ENCODE measurements at regions not wholly inside any gene's neighbourhood (a gene's known extent, or its start where the extent isn't known, plus 50 kb on each side); places are given as distances from the start of the nearest gene placed in this dataset.

DNA sequence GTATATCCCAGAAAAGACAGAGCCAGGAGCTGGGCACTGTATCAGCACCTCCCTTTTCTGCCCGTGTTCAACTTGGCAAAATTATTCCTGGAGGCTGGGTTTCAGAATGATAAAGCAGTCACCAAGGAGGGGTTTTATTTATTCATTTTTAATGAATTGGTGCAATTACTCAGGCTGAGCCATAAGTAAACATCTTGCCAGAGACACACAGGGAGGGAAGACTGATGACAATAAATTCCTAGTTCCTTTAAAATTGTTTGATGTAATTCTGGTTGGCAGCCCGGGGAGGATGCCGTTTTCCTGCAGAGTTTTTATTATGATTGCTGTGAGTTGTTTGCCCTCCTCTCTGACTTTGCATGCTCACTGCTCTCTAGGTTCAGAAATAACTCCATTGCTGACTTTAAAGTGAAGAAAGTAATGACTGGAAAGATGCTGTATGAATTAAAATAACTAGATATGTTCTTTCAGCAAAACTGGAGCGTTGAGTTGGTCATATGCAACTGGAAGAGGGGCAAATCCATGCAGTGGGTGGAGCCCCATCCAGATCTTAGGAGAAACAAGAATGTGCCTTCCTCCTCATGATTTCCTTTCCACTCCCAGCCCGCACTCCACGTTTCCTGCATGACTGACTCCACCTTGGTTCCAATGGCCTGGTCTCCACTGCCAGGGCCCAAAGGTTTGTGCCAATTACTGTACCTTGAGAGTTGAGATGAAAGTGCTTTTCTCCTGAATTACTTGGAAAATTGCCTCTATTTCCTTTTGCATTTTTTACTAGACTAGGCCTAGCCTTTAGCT is 182.1 kb downstream of the RFC3 start:
- TF ChIP-seq, protein P1, sequence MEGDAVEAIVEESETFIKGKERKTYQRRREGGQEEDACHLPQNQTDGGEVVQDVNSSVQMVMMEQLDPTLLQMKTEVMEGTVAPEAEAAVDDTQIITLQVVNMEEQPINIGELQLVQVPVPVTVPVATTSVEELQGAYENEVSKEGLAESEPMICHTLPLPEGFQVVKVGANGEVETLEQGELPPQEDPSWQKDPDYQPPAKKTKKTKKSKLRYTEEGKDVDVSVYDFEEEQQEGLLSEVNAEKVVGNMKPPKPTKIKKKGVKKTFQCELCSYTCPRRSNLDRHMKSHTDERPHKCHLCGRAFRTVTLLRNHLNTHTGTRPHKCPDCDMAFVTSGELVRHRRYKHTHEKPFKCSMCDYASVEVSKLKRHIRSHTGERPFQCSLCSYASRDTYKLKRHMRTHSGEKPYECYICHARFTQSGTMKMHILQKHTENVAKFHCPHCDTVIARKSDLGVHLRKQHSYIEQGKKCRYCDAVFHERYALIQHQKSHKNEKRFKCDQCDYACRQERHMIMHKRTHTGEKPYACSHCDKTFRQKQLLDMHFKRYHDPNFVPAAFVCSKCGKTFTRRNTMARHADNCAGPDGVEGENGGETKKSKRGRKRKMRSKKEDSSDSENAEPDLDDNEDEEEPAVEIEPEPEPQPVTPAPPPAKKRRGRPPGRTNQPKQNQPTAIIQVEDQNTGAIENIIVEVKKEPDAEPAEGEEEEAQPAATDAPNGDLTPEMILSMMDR (IDR thresholded peaks at IDR 0.05 in 2 of 3, conservative IDR thresholded peaks at IDR 0.05 in 1 of 3; ENCODE audit: borderline replicate concordance in 1 of 3, insufficient read depth in 1 of 3, low read depth in 2 of 3, low read length in 2 of 3): no peak
- TF ChIP-seq CEBPB (IDR thresholded peaks at IDR 0.05; ENCODE audit: low read depth) (no peak), POLR2AphosphoS5 (IDR thresholded peaks at IDR 0.05; ENCODE audit: low read depth, low read length) (no peak), RAD21 (IDR thresholded peaks at IDR 0.05; ENCODE audit: low read depth) (no peak), EZH2 (IDR thresholded peaks at IDR 0.05) (no peak), EZH2phosphoT487 (IDR thresholded peaks at IDR 0.05; ENCODE audit: borderline replicate concordance) (no peak), SIN3A (IDR thresholded peaks at IDR 0.05; ENCODE audit: low read depth) (no peak), YY1 (IDR thresholded peaks at IDR 0.05; ENCODE audit: extremely low read depth, insufficient replicate concordance, low read depth, low read length) (no peak)
- TF ChIP-seq, protein P2, sequence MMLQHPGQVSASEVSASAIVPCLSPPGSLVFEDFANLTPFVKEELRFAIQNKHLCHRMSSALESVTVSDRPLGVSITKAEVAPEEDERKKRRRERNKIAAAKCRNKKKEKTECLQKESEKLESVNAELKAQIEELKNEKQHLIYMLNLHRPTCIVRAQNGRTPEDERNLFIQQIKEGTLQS (IDR thresholded peaks at IDR 0.05): no peak
- TF ChIP-seq, protein P3, sequence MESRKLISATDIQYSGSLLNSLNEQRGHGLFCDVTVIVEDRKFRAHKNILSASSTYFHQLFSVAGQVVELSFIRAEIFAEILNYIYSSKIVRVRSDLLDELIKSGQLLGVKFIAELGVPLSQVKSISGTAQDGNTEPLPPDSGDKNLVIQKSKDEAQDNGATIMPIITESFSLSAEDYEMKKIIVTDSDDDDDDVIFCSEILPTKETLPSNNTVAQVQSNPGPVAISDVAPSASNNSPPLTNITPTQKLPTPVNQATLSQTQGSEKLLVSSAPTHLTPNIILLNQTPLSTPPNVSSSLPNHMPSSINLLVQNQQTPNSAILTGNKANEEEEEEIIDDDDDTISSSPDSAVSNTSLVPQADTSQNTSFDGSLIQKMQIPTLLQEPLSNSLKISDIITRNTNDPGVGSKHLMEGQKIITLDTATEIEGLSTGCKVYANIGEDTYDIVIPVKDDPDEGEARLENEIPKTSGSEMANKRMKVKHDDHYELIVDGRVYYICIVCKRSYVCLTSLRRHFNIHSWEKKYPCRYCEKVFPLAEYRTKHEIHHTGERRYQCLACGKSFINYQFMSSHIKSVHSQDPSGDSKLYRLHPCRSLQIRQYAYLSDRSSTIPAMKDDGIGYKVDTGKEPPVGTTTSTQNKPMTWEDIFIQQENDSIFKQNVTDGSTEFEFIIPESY (IDR thresholded peaks at IDR 0.05; ENCODE audit: extremely low read depth, insufficient replicate concordance, low read length): no peak
- TF ChIP-seq, protein P4, sequence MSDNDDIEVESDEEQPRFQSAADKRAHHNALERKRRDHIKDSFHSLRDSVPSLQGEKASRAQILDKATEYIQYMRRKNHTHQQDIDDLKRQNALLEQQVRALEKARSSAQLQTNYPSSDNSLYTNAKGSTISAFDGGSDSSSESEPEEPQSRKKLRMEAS (IDR thresholded peaks at IDR 0.05): no peak
